SK-N-SH (cell line): ENCODE measurements at regions not wholly inside any gene's neighbourhood (a gene's known extent, or its start where the extent isn't known, plus 50 kb on each side); places are given as distances from the start of the nearest gene placed in this dataset.
A peak's percentile ranks its signal among the peaks of the same experiment; 100 is the strongest.
"Not testable (repeated sequence)": the region's sequence is repeated elsewhere in the genome, so short reads cannot be mapped to it uniquely, and the experiment has no call there.

Source experiments
- CTCF ChIA-PET: fragments of 300-600, 350-600 bp; formaldehyde crosslinking; extraction: SDS; loops from one replicate; lab custom pipeline; 2021; lab: Yijun Ruan, JAX
- POLR2A ChIA-PET: fragments of 350-600 bp; sonication (Branson Sonifier 250); formaldehyde crosslinking; extraction: SDS; loops from one replicate; lab custom pipeline; 2020; ENCODE audit warnings: antibody characterized with exemption, inconsistent platforms; lab: Yijun Ruan, JAX
- DNase-seq: peaks from one replicate; pipeline ENCODE4 v3.0.0; 2012
- H2AFZ ChIP-seq: fragments of 200-600 bp; sonication (generic); 2 replicates; pipeline ENCODE4 v1.8.1; 2016; ENCODE audit warnings: antibody characterized with exemption, mild to moderate bottlenecking, low read depth
- H3F3A ChIP-seq: fragments of 200-600 bp; sonication (generic); replicated peaks from 2 replicates; pipeline ENCODE3; 2016; ENCODE audit warnings: antibody characterized with exemption, mild to moderate bottlenecking; ENCODE audit not compliant: insufficient read depth
- H3K27ac ChIP-seq, 2 experiments: fragments of 200-500 bp in 1 of 2; fragments of 200-600 bp in 1 of 2; sonication (Bioruptor generic) in 1 of 2; sonication (generic), shearing (Covaris generic) in 1 of 2; 2 replicates each; pipeline versions ENCODE4 v1.5.1 to v1.6.1; 2014 to 2016; ENCODE audit warnings: low read depth in 2 of 2, inconsistent platforms in 1 of 2, low read length in 1 of 2, mild to moderate bottlenecking in 1 of 2, mixed read lengths in 1 of 2
- H3K27me3 ChIP-seq: fragments of 200-600 bp; sonication (generic), shearing (Covaris generic); 2 replicates; pipeline ENCODE4 v1.6.1; 2016; ENCODE audit warnings: mixed run types; ENCODE audit not compliant: insufficient read depth
- H3K36me3 ChIP-seq, 2 experiments: fragments of 200-500 bp in 1 of 2; fragments of 200-600 bp in 1 of 2; sonication (Bioruptor generic) in 1 of 2; sonication (generic) in 1 of 2; replicated peaks in 1 of 2; 2 replicates each; pipeline versions ENCODE3 to v1.5.1; 2014 to 2016; ENCODE audit warnings: low read length in 1 of 2, mild to moderate bottlenecking in 1 of 2; ENCODE audit not compliant: insufficient read depth in 2 of 2, control insufficient read depth in 1 of 2
- H3K4me1 ChIP-seq, 2 experiments: fragments of 200-500 bp in 1 of 2; fragments of 200-600 bp in 1 of 2; sonication (Bioruptor generic) in 1 of 2; sonication (generic), shearing (Covaris generic) in 1 of 2; 2 replicates each; pipeline versions ENCODE4 v1.5.1 to v1.6.1; 2014 to 2016; ENCODE audit warnings: low read depth in 1 of 2, low read length in 1 of 2, mixed run types in 1 of 2; ENCODE audit not compliant: insufficient read depth in 2 of 2, control insufficient read depth in 1 of 2
- H3K4me2 ChIP-seq: fragments of 200-600 bp; sonication (generic), shearing (Covaris generic); 2 replicates; pipeline ENCODE4 v1.6.1; 2017; ENCODE audit warnings: mixed run types
- H3K4me3 ChIP-seq, 2 experiments: fragments of 200-500 bp in 1 of 2; fragments of 200-600 bp in 1 of 2; sonication (Bioruptor generic) in 1 of 2; sonication (generic), shearing (Covaris generic) in 1 of 2; 2 replicates each; pipeline versions ENCODE4 v1.5.1 to v1.8.1; 2014 to 2016; ENCODE audit warnings: low read depth in 2 of 2, inconsistent platforms in 1 of 2, low read length in 1 of 2, mild to moderate bottlenecking in 1 of 2, mixed read lengths in 1 of 2, moderate library complexity in 1 of 2
- H3K79me2 ChIP-seq: fragments of 200-600 bp; sonication (generic); 2 replicates; pipeline ENCODE4 v1.8.1; 2017; ENCODE audit warnings: mild to moderate bottlenecking; ENCODE audit not compliant: insufficient read depth
- H3K9ac ChIP-seq: fragments of 200-600 bp; sonication (generic); 2 replicates; pipeline ENCODE4 v1.6.1; 2017; ENCODE audit warnings: mixed run types
- H3K9me2 ChIP-seq: fragments of 200-600 bp; sonication (generic); 2 replicates; pipeline ENCODE4 v1.6.1; 2017; ENCODE audit warnings: mixed run types
- H3K9me3 ChIP-seq: fragments of 200-600 bp; sonication (generic); 2 replicates; pipeline ENCODE4 v1.6.1; 2017; ENCODE audit warnings: mixed run types, mild to moderate bottlenecking, moderate library complexity
- H4K20me1 ChIP-seq: fragments of 200-600 bp; sonication (generic); 2 replicates; pipeline ENCODE4 v1.6.1; 2017; ENCODE audit warnings: mild to moderate bottlenecking, mixed run types; ENCODE audit not compliant: insufficient read depth
- CHD2 ChIP-seq: fragments of 150-350 bp; IDR thresholded peaks from 2 replicates; pipeline ENCODE4 v1.6.1; 2018; ENCODE audit warnings: low read length; ENCODE audit not compliant: partially characterized antibody
- EP300 ChIP-seq, 2 experiments: IDR thresholded peaks; 2 replicates each; pipeline versions ENCODE4 v1.4.0 to v1.6.1; 2012; ENCODE audit warnings: borderline replicate concordance in 1 of 2, low read depth in 1 of 2, low read length in 1 of 2
- FOXJ3 ChIP-seq: sonication (generic); formaldehyde crosslinking; IDR thresholded peaks from 2 replicates; pipeline ENCODE4 v1.5.1; 2020; ENCODE audit warnings: mild to moderate bottlenecking, missing genetic modification reagents
- GATA2 ChIP-seq: sonication (generic); formaldehyde crosslinking; IDR thresholded peaks from 2 replicates; pipeline ENCODE4 v1.5.0; 2020; ENCODE audit warnings: mild to moderate bottlenecking, missing genetic modification reagents
- MXI1 ChIP-seq: IDR thresholded peaks from 2 replicates; pipeline ENCODE4 v1.6.1; 2012; ENCODE audit warnings: mild to moderate bottlenecking, low read depth, low read length, improper control_type of control experiment
- POLR2AphosphoS5 ChIP-seq: IDR thresholded peaks from 2 replicates; pipeline ENCODE4 v1.6.1; 2012; ENCODE audit warnings: low read depth, low read length
- RAD21 ChIP-seq: IDR thresholded peaks from 2 replicates; pipeline ENCODE4 v1.6.1; 2012; ENCODE audit warnings: mild to moderate bottlenecking, low read length
- RCOR1 ChIP-seq: fragments of 150-350 bp; IDR thresholded peaks from 2 replicates; pipeline ENCODE4 v1.6.1; 2017; ENCODE audit warnings: antibody characterized with exemption, low read length
- RFX5 ChIP-seq: IDR thresholded peaks from 2 replicates; pipeline ENCODE4 v1.6.1; 2012; ENCODE audit warnings: mild to moderate bottlenecking, improper control_type of control experiment, low read length
- SIN3A ChIP-seq: IDR thresholded peaks from 2 replicates; pipeline ENCODE4 v1.6.1; 2012; ENCODE audit warnings: low read depth, mild to moderate bottlenecking, low read length, moderate library complexity, borderline replicate concordance
- TAF1 ChIP-seq: IDR thresholded peaks from 2 replicates; pipeline ENCODE4 v1.6.1; 2012; ENCODE audit warnings: low read depth, mild to moderate bottlenecking, low read length, moderate library complexity, borderline replicate concordance
- TCF12 ChIP-seq: IDR thresholded peaks from 2 replicates; pipeline ENCODE4 v1.4.0; 2012
- TEAD4 ChIP-seq: IDR thresholded peaks from 2 replicates; pipeline ENCODE4 v1.4.0; 2012; ENCODE audit warnings: mild to moderate bottlenecking, borderline replicate concordance; ENCODE audit not compliant: insufficient read depth
- ZBTB33 ChIP-seq: IDR thresholded peaks from 2 replicates; pipeline ENCODE4 v1.4.0; 2012; ENCODE audit warnings: low read depth, borderline replicate concordance
- WGBS: methylation state at CpG from one replicate; pipeline ENCODE4 v1.1.6; 2017; ENCODE audit warnings: low lambda C conversion rate; 5-methylcytosine and 5-hydroxymethylcytosine counted together

GRCh38 chr1:65577278-65577677 lies 156.8 kb downstream of the LEPR start:
- H3K36me3 ChIP-seq = no peaks in the 10 kb centered on the region
- CTCF ChIA-PET = no interaction called here

DNA sequence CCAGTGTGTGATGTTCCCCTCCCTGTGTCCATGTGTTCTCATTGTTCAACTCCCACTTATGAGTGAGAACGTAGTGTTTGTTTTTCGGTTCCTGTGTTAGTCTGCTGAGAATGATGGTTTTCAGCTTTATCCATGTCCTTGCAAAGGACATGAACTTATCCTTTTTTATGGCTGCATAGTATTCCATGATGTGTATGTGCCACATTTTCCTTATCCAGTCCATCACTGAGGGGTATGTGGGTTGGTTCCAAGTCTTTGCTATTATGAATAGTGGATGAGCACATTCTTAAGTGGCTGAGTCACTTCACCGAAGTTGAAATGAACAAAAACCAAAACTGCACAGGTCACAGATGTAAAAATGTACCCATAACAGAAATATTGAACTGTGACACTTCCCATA lies 157.5 kb downstream of the LEPR start:
- H3K79me2 ChIP-seq, H3K9ac ChIP-seq, H2AFZ ChIP-seq, H3F3A ChIP-seq, CTCF ChIA-PET, H3K27ac ChIP-seq, H3K36me3 ChIP-seq, DNase-seq, H3K9me3 ChIP-seq, H3K27me3 ChIP-seq, H3K4me1 ChIP-seq, H3K4me3 ChIP-seq, POLR2A ChIA-PET, H3K4me2 ChIP-seq, H4K20me1 ChIP-seq, H3K9me2 ChIP-seq: not testable (repeated sequence)
- WGBS = 54% methylated on average over 3 of the region's 3 CpGs

More at GRCh38 chr1:65577278-65577677, 156.8 kb downstream of the LEPR start:
- H3K27ac ChIP-seq = peak overlapping the region in 1 of 2 experiments; percentile 71; a peak in 2 of 4 replicates
- TF ChIP-seq TEAD4 (no peak), RFX5 (no peak), TCF12 (peak; percentile 21; the same call in 1 of the 2 replicates), ZBTB33 (no peak), MXI1 (peak; percentile 59), EP300 (IDR thresholded peaks at IDR 0.05; ENCODE audit: borderline replicate concordance in 1 of 2, low read depth in 1 of 2, low read length in 1 of 2) (peak in 1 of 2 experiments; percentile 84; a peak in 2 of 4 replicates), GATA2 (CRISPR knock-in tag) (peak; percentile 83), TAF1 (no peak), RAD21 (0 out of 2 replicates have a peak, but pooled peaks have one; percentile 7), POLR2AphosphoS5 (no peak), FOXJ3 (peak; percentile 44; the same call in 1 of the 2 replicates), RCOR1 (peak; percentile 92), CHD2 (peak; percentile 72), SIN3A (no peak)
- no peak overlapping the region for H3K9ac ChIP-seq
- H3K4me2 ChIP-seq = no peak overlapping the region
- DNase-seq = peak; percentile 44
- H3K9me3 ChIP-seq = no peaks in the 10 kb centered on the region
- no peak overlapping the region for H2AFZ ChIP-seq
- H3K4me3 ChIP-seq = no peak overlapping the region
- H4K20me1 ChIP-seq = no peaks in the 10 kb centered on the region
- H3K9me2 ChIP-seq = no peaks in the 10 kb centered on the region
- peaks cover 0 to 10% of the 10 kb centered on the region in 2 experiments; a peak in 1 of 4 replicates for H3K4me1 ChIP-seq
- H3K79me2 ChIP-seq = no peaks in the 10 kb centered on the region
- H3F3A ChIP-seq = no peaks in the 10 kb centered on the region
- WGBS = 43% methylated on average over 4 of the region's 4 CpGs
- POLR2A ChIA-PET = no interaction called here
- H3K27me3 ChIP-seq = no peaks in the 10 kb centered on the region
